SK-N-SH (cell line): ENCODE measurements at regions not wholly inside any gene's neighbourhood (a gene's known extent, or its start where the extent isn't known, plus 50 kb on each side); places are given as distances from the start of the nearest gene placed in this dataset.

ENCODE experiments used
- CTCF ChIA-PET: fragments of 300-600, 350-600 bp; formaldehyde crosslinking; extraction: SDS; loops from one replicate; lab custom pipeline; 2021; lab: Yijun Ruan, JAX
- POLR2A ChIA-PET: fragments of 350-600 bp; sonication (Branson Sonifier 250); formaldehyde crosslinking; extraction: SDS; loops from one replicate; lab custom pipeline; 2020; ENCODE audit warnings: antibody characterized with exemption, inconsistent platforms; lab: Yijun Ruan, JAX
- DNase-seq: peaks from one replicate; pipeline ENCODE4 v3.0.0; 2012
- H2AFZ ChIP-seq: fragments of 200-600 bp; sonication (generic); 2 replicates; pipeline ENCODE4 v1.8.1; 2016; ENCODE audit warnings: antibody characterized with exemption, mild to moderate bottlenecking, low read depth
- H3F3A ChIP-seq: fragments of 200-600 bp; sonication (generic); replicated peaks from 2 replicates; pipeline ENCODE3; 2016; ENCODE audit warnings: antibody characterized with exemption, mild to moderate bottlenecking; ENCODE audit not compliant: insufficient read depth
- H3K27ac ChIP-seq, 2 experiments: fragments of 200-500 bp in 1 of 2; fragments of 200-600 bp in 1 of 2; sonication (Bioruptor generic) in 1 of 2; sonication (generic), shearing (Covaris generic) in 1 of 2; 2 replicates each; pipeline versions ENCODE4 v1.5.1 to v1.6.1; 2014 to 2016; ENCODE audit warnings: low read depth in 2 of 2, inconsistent platforms in 1 of 2, low read length in 1 of 2, mild to moderate bottlenecking in 1 of 2, mixed read lengths in 1 of 2
- H3K27me3 ChIP-seq: fragments of 200-600 bp; sonication (generic), shearing (Covaris generic); 2 replicates; pipeline ENCODE4 v1.6.1; 2016; ENCODE audit warnings: mixed run types; ENCODE audit not compliant: insufficient read depth
- H3K36me3 ChIP-seq, 2 experiments: fragments of 200-500 bp in 1 of 2; fragments of 200-600 bp in 1 of 2; sonication (Bioruptor generic) in 1 of 2; sonication (generic) in 1 of 2; replicated peaks in 1 of 2; 2 replicates each; pipeline versions ENCODE3 to v1.5.1; 2014 to 2016; ENCODE audit warnings: low read length in 1 of 2, mild to moderate bottlenecking in 1 of 2; ENCODE audit not compliant: insufficient read depth in 2 of 2, control insufficient read depth in 1 of 2
- H3K4me1 ChIP-seq, 2 experiments: fragments of 200-500 bp in 1 of 2; fragments of 200-600 bp in 1 of 2; sonication (Bioruptor generic) in 1 of 2; sonication (generic), shearing (Covaris generic) in 1 of 2; 2 replicates each; pipeline versions ENCODE4 v1.5.1 to v1.6.1; 2014 to 2016; ENCODE audit warnings: low read depth in 1 of 2, low read length in 1 of 2, mixed run types in 1 of 2; ENCODE audit not compliant: insufficient read depth in 2 of 2, control insufficient read depth in 1 of 2
- H3K4me2 ChIP-seq: fragments of 200-600 bp; sonication (generic), shearing (Covaris generic); 2 replicates; pipeline ENCODE4 v1.6.1; 2017; ENCODE audit warnings: mixed run types
- H3K4me3 ChIP-seq, 2 experiments: fragments of 200-500 bp in 1 of 2; fragments of 200-600 bp in 1 of 2; sonication (Bioruptor generic) in 1 of 2; sonication (generic), shearing (Covaris generic) in 1 of 2; 2 replicates each; pipeline versions ENCODE4 v1.5.1 to v1.8.1; 2014 to 2016; ENCODE audit warnings: low read depth in 2 of 2, inconsistent platforms in 1 of 2, low read length in 1 of 2, mild to moderate bottlenecking in 1 of 2, mixed read lengths in 1 of 2, moderate library complexity in 1 of 2
- H3K79me2 ChIP-seq: fragments of 200-600 bp; sonication (generic); 2 replicates; pipeline ENCODE4 v1.8.1; 2017; ENCODE audit warnings: mild to moderate bottlenecking; ENCODE audit not compliant: insufficient read depth
- H3K9ac ChIP-seq: fragments of 200-600 bp; sonication (generic); 2 replicates; pipeline ENCODE4 v1.6.1; 2017; ENCODE audit warnings: mixed run types
- H3K9me2 ChIP-seq: fragments of 200-600 bp; sonication (generic); 2 replicates; pipeline ENCODE4 v1.6.1; 2017; ENCODE audit warnings: mixed run types
- H3K9me3 ChIP-seq: fragments of 200-600 bp; sonication (generic); 2 replicates; pipeline ENCODE4 v1.6.1; 2017; ENCODE audit warnings: mixed run types, mild to moderate bottlenecking, moderate library complexity
- H4K20me1 ChIP-seq: fragments of 200-600 bp; sonication (generic); 2 replicates; pipeline ENCODE4 v1.6.1; 2017; ENCODE audit warnings: mild to moderate bottlenecking, mixed run types; ENCODE audit not compliant: insufficient read depth
- CHD2 ChIP-seq: fragments of 150-350 bp; IDR thresholded peaks from 2 replicates; pipeline ENCODE4 v1.6.1; 2018; ENCODE audit warnings: low read length; ENCODE audit not compliant: partially characterized antibody
- CTCF ChIP-seq: fragments of 200-600 bp; sonication (generic); IDR thresholded peaks from 2 replicates; pipeline ENCODE4 v1.6.1; 2017; ENCODE audit warnings: antibody characterized with exemption, mild to moderate bottlenecking, moderate library complexity
- EP300 ChIP-seq, 2 experiments: IDR thresholded peaks; 2 replicates each; pipeline versions ENCODE4 v1.4.0 to v1.6.1; 2012; ENCODE audit warnings: borderline replicate concordance in 1 of 2, low read depth in 1 of 2, low read length in 1 of 2
- EZH2phosphoT487 ChIP-seq: fragments of 200-600 bp; sonication (generic); IDR thresholded peaks from 2 replicates; pipeline ENCODE4 v1.6.1; 2017; ENCODE audit warnings: low read depth, mixed run types, mild to moderate bottlenecking, antibody characterized with exemption, moderate library complexity, borderline replicate concordance
- FOXJ3 ChIP-seq: sonication (generic); formaldehyde crosslinking; IDR thresholded peaks from 2 replicates; pipeline ENCODE4 v1.5.1; 2020; ENCODE audit warnings: mild to moderate bottlenecking, missing genetic modification reagents
- GABPA ChIP-seq: IDR thresholded peaks from 2 replicates; pipeline ENCODE4 v1.4.0; 2012; ENCODE audit warnings: low read depth, mild to moderate bottlenecking
- GATA2 ChIP-seq: sonication (generic); formaldehyde crosslinking; IDR thresholded peaks from 2 replicates; pipeline ENCODE4 v1.5.0; 2020; ENCODE audit warnings: mild to moderate bottlenecking, missing genetic modification reagents
- IRF3 ChIP-seq: fragments of 150-350 bp; IDR thresholded peaks from 2 replicates; pipeline ENCODE4 v1.6.1; 2016; ENCODE audit warnings: mild to moderate bottlenecking, low read depth, low read length
- JUND ChIP-seq: IDR thresholded peaks from 2 replicates; pipeline ENCODE4 v1.4.0; 2012
- MEF2A ChIP-seq: IDR thresholded peaks from 2 replicates; pipeline ENCODE4 v1.4.0; 2012; ENCODE audit warnings: low read depth, borderline replicate concordance
- NRF1 ChIP-seq: IDR thresholded peaks from 2 replicates; pipeline ENCODE4 v1.6.1; 2012; ENCODE audit warnings: low read depth, mild to moderate bottlenecking, low read length
- POLR2AphosphoS5 ChIP-seq: IDR thresholded peaks from 2 replicates; pipeline ENCODE4 v1.6.1; 2012; ENCODE audit warnings: low read depth, low read length
- RAD21 ChIP-seq: IDR thresholded peaks from 2 replicates; pipeline ENCODE4 v1.6.1; 2012; ENCODE audit warnings: mild to moderate bottlenecking, low read length
- RCOR1 ChIP-seq: fragments of 150-350 bp; IDR thresholded peaks from 2 replicates; pipeline ENCODE4 v1.6.1; 2017; ENCODE audit warnings: antibody characterized with exemption, low read length
- RFX5 ChIP-seq: IDR thresholded peaks from 2 replicates; pipeline ENCODE4 v1.6.1; 2012; ENCODE audit warnings: mild to moderate bottlenecking, improper control_type of control experiment, low read length
- SIN3A ChIP-seq: IDR thresholded peaks from 2 replicates; pipeline ENCODE4 v1.6.1; 2012; ENCODE audit warnings: low read depth, mild to moderate bottlenecking, low read length, moderate library complexity, borderline replicate concordance
- TCF12 ChIP-seq: IDR thresholded peaks from 2 replicates; pipeline ENCODE4 v1.4.0; 2012
- TEAD4 ChIP-seq: IDR thresholded peaks from 2 replicates; pipeline ENCODE4 v1.4.0; 2012; ENCODE audit warnings: mild to moderate bottlenecking, borderline replicate concordance; ENCODE audit not compliant: insufficient read depth
- USF1 ChIP-seq: IDR thresholded peaks from 2 replicates; pipeline ENCODE4 v1.4.0; 2012; ENCODE audit warnings: low read depth, borderline replicate concordance
- YY1 ChIP-seq: IDR thresholded peaks from 2 replicates; pipeline ENCODE4 v1.4.0; 2012; ENCODE audit warnings: low read depth, mild to moderate bottlenecking
- WGBS: methylation state at CpG from one replicate; pipeline ENCODE4 v1.1.6; 2017; ENCODE audit warnings: low lambda C conversion rate; 5-methylcytosine and 5-hydroxymethylcytosine counted together

- ChIA-PET POLR2A (no interaction called here), CTCF (interaction anchor here (0.6 kb wide), 1 partner anchor 1926 kb away, joined by 3 read pairs; no protein-coding TSS in a partner anchor)
- no peaks in the 10 kb centered on the region for H3K9me3 ChIP-seq
- no peaks in the 10 kb centered on the region for H3K9me2 ChIP-seq
- H3K9ac ChIP-seq, result no peak overlapping the region
- H3K4me1 ChIP-seq, result no peaks in the 10 kb centered on the region
- DNase-seq, result no peak
- H2AFZ ChIP-seq, result no peak overlapping the region
- H4K20me1 ChIP-seq, result no peaks in the 10 kb centered on the region
- TF ChIP-seq RCOR1 (no peak), POLR2AphosphoS5 (no peak), TCF12 (no peak), GATA2 (no peak)
- no peaks in the 10 kb centered on the region for H3K27me3 ChIP-seq
- no peak overlapping the region for H3K4me3 ChIP-seq
- no peaks in the 10 kb centered on the region for H3F3A ChIP-seq
- no peaks in the 10 kb centered on the region for H3K36me3 ChIP-seq
- no peak overlapping the region for H3K27ac ChIP-seq
- H3K4me2 ChIP-seq, result no peak overlapping the region
- H3K79me2 ChIP-seq, result no peaks in the 10 kb centered on the region
Measured at GRCh38 chr11:42319921-42320320, 860.5 kb upstream of the LRRC4C start.

GRCh38 chr11:42329929-42330565 lies 870.6 kb upstream of the LRRC4C start:
- no peak overlapping the region for H3K27ac ChIP-seq
- ChIA-PET CTCF (interaction anchor here (0.8 kb wide), 1 partner anchor 25 kb away, joined by 4 read pairs; no protein-coding TSS in a partner anchor), POLR2A (no interaction called here)
- WGBS, result 19% methylated on average over 5 of the region's 5 CpGs
- no peaks in the 10 kb centered on the region for H3F3A ChIP-seq
- H3K9ac ChIP-seq, result no peak overlapping the region
- no peaks in the 10 kb centered on the region for H3K36me3 ChIP-seq
- no peak overlapping the region for H3K4me3 ChIP-seq
- H4K20me1 ChIP-seq, result no peaks in the 10 kb centered on the region
- no peaks in the 10 kb centered on the region for H3K4me1 ChIP-seq
- no peaks in the 10 kb centered on the region for H3K27me3 ChIP-seq
- no peaks in the 10 kb centered on the region for H3K9me3 ChIP-seq
- H2AFZ ChIP-seq, result no peak overlapping the region
- H3K79me2 ChIP-seq, result no peaks in the 10 kb centered on the region
- no peak for TF ChIP-seq SIN3A
- no peak for TF ChIP-seq YY1
- TF ChIP-seq MEF2A, result no peak
- no peak for TF ChIP-seq CTCF
- no peak for TF ChIP-seq RAD21
- no peaks in the 10 kb centered on the region for H3K9me2 ChIP-seq
- H3K4me2 ChIP-seq, result no peak overlapping the region
- DNase-seq, result no peak

- 12% methylated on average over 4 of the region's 4 CpGs for WGBS
- no peak for TF ChIP-seq TEAD4
- no peak for TF ChIP-seq EP300 (IDR thresholded peaks at IDR 0.05; ENCODE audit: borderline replicate concordance in 1 of 2, low read depth in 1 of 2, low read length in 1 of 2)
- no peak for TF ChIP-seq FOXJ3 (CRISPR knock-in tag)
- TF ChIP-seq CHD2, result no peak
- TF ChIP-seq RFX5, result no peak
- TF ChIP-seq USF1, result no peak
- no peak for TF ChIP-seq IRF3
- TF ChIP-seq RAD21, result no peak
- TF ChIP-seq SIN3A, result no peak
- no peak for TF ChIP-seq EZH2phosphoT487
- TF ChIP-seq NRF1, result no peak
- TF ChIP-seq GABPA, result no peak
- TF ChIP-seq JUND, result no peak
Measured at GRCh38 chr11:42337786-42338455, 878.5 kb upstream of the LRRC4C start.

More at GRCh38 chr11:42337786-42338455, 878.5 kb upstream of the LRRC4C start:
- Histone ChIP-seq H3K9me2 (no peaks in the 10 kb centered on the region), H3K4me3 (no peak overlapping the region), H3K79me2 (no peaks in the 10 kb centered on the region), H2AFZ (no peak overlapping the region), H3F3A (no peaks in the 10 kb centered on the region), H3K9me3 (no peaks in the 10 kb centered on the region), H3K4me1 (no peaks in the 10 kb centered on the region), H3K4me2 (no peak overlapping the region), H3K27ac (no peak overlapping the region), H3K27me3 (no peaks in the 10 kb centered on the region), H3K36me3 (no peaks in the 10 kb centered on the region), H4K20me1 (no peaks in the 10 kb centered on the region), H3K9ac (no peak overlapping the region)
- ChIA-PET POLR2A (no interaction called here), CTCF (no interaction called here)
- DNase-seq, result no peak
